ENCODE measurements at regions not wholly inside any gene's neighbourhood (a gene's known extent, or its start where the extent isn't known, plus 50 kb on each side); places are given as distances from the start of the nearest gene placed in this dataset.

DNA sequence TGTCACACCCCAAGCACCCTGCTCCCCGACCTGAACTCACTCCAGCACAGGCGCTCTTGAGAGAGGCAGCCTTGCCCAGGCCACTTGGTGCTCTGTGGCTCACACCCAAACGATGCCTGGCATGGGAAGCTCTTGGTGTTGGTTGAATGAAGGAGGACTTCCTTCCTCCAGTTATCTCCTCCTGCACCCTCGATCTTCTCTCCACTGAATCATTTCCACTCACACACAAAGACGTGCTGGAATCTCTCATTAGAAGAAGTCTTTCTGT lies 90.5 kb upstream of the TRIM2 start:
- no peak for DNase-seq
- peak overlapping the region; percentile 52 for H4K8ac ChIP-seq (replicated peaks; ENCODE audit: insufficient read length, low read depth, low read length)
- Mint-ChIP-seq H3K9me3 (no peaks in the 10 kb centered on the region), H3K36me3 (ENCODE audit: insufficient read depth in 1 of 3, low read depth in 3 of 3) (no peaks in the 10 kb centered on the region), H3K4me3 (no peak overlapping the region), H3K27me3 (ENCODE audit: low read depth) (no peaks in the 10 kb centered on the region; the same call in none of the 2 replicates), H3K4me1 (peaks cover 0 to 3% of the 10 kb centered on the region in 2 experiments; a peak in 1 of 4 replicates), H3K27ac (no peak overlapping the region)
- H2BK5ac ChIP-seq (ENCODE audit: insufficient read length, low read length): no peak overlapping the region
- no peak overlapping the region for H3T11ph ChIP-seq (ENCODE audit: low read length)
- H3K9ac ChIP-seq (ENCODE audit: extremely low read depth, insufficient read length, low read length): no peak overlapping the region
- no peak overlapping the region for H4K5ac ChIP-seq (ENCODE audit: insufficient read length, low read depth, low read length)
- H3K23me2 ChIP-seq (ENCODE audit: insufficient read length, low read depth, low read length, poor library complexity, severe bottlenecking): no peaks in the 10 kb centered on the region
- H3K79me1 ChIP-seq (ENCODE audit: insufficient read depth, low read depth, low read length, poor library complexity, severe bottlenecking): no peaks in the 10 kb centered on the region
- H3K4me2 ChIP-seq (ENCODE audit: insufficient read depth, insufficient read length, low read length): no peak overlapping the region
- no peak overlapping the region for H2BK12ac ChIP-seq (ENCODE audit: insufficient read length, low read depth, low read length)
- no peak overlapping the region for H3K23ac ChIP-seq (ENCODE audit: insufficient read length, low read depth, low read length)
- no peak overlapping the region for H2BK120ac ChIP-seq (ENCODE audit: low read depth, low read length, poor library complexity, severe bottlenecking)
- H3K14ac ChIP-seq (ENCODE audit: insufficient read depth, low read length): no peak overlapping the region
- H2AFZ ChIP-seq (ENCODE audit: low read length): no peak overlapping the region
- no peak overlapping the region for H3K18ac ChIP-seq (ENCODE audit: insufficient read length, low read depth, low read length)
- no peaks in the 10 kb centered on the region for H4K20me1 ChIP-seq (ENCODE audit: control insufficient read depth, insufficient read depth, insufficient read length)
- H2BK15ac ChIP-seq (ENCODE audit: low read depth, low read length): no peak overlapping the region; the same call in 1 of the 2 replicates
- no peaks in the 10 kb centered on the region; the same call in 1 of the 2 replicates for H3K27me3 ChIP-seq (ENCODE audit: insufficient read depth, low read length)
- no peak overlapping the region for H4K91ac ChIP-seq (ENCODE audit: insufficient read length, low read depth, low read length)
- H3K27ac ChIP-seq (ENCODE audit: insufficient read length, low read depth, low read length): no peak overlapping the region
- H2BK20ac ChIP-seq (ENCODE audit: low read depth, low read length, poor library complexity, severe bottlenecking): no peak overlapping the region
- no peak overlapping the region for H3K4ac ChIP-seq (ENCODE audit: low read depth, low read length)
- H3K9me3 ChIP-seq (ENCODE audit: control insufficient read depth, low read depth, low read length): no peaks in the 10 kb centered on the region
- WGBS (ENCODE audit: extremely low coverage, insufficient read length, low lambda C conversion rate): no CpG with 5 or more reads among the region's 5 CpGs
- no peaks in the 10 kb centered on the region for H3K79me2 ChIP-seq (ENCODE audit: insufficient read depth, low read length)
- H3K4me1 ChIP-seq (ENCODE audit: insufficient read depth, low read length): no peaks in the 10 kb centered on the region
- H2AK5ac ChIP-seq (ENCODE audit: insufficient read length, low read length): no peak overlapping the region
- H3K56ac ChIP-seq (ENCODE audit: insufficient read length, low read depth, low read length): no peak overlapping the region
- TF ChIP-seq, protein P1, sequence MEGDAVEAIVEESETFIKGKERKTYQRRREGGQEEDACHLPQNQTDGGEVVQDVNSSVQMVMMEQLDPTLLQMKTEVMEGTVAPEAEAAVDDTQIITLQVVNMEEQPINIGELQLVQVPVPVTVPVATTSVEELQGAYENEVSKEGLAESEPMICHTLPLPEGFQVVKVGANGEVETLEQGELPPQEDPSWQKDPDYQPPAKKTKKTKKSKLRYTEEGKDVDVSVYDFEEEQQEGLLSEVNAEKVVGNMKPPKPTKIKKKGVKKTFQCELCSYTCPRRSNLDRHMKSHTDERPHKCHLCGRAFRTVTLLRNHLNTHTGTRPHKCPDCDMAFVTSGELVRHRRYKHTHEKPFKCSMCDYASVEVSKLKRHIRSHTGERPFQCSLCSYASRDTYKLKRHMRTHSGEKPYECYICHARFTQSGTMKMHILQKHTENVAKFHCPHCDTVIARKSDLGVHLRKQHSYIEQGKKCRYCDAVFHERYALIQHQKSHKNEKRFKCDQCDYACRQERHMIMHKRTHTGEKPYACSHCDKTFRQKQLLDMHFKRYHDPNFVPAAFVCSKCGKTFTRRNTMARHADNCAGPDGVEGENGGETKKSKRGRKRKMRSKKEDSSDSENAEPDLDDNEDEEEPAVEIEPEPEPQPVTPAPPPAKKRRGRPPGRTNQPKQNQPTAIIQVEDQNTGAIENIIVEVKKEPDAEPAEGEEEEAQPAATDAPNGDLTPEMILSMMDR (conservative IDR thresholded peaks at IDR 0.05): no peak

Measured in H9 (cell line).